Stimulated activated CD4-positive, alpha-beta T cell treated with anti-CD3 and anti-CD28 coated beads, Interleukin-2, amount 100 ng/mL, for 48 hours (primary cell): ENCODE measurements at regions not wholly inside any gene's neighbourhood (a gene's known extent, or its start where the extent isn't known, plus 50 kb on each side); places are given as distances from the start of the nearest gene placed in this dataset.
A peak's percentile ranks its signal among the peaks of the same experiment; 100 is the strongest.

Source experiments
- DNase-seq, 2 donors: peaks; one replicate each; pipeline ENCODE4 v3.0.0-alpha.2; 2020

GRCh38 chrY:21175505-21175904 lies 335.6 kb upstream of the RBMY1B start:
- no peak for DNase-seq

- DNase-seq = no peak
These were observed 333.8 kb upstream of the RBMY1B start for GRCh38 chrY:21177306-21177800.

GRCh38 chrY:21178281-21178680 lies 332.9 kb upstream of the RBMY1B start:
- no peak for DNase-seq

DNA sequence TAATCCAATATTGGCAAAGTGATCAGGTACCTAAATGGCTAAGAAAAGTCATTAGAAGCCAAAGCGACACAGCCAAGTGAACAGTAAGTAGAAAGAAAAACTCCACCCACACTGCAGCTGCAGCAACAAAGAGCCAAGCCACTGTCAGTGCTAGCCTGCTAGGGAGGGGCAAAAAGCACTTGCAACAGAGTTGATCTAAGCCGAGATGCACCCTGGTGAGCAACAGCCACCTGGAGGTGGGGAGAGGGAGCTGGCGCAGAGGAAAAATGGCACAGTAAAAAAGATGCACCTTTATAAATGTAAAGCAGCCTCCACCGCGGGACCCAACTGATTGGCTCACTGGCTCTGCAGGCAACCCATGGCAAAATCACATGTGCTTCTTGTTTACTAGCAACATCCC lies 330.2 kb upstream of the RBMY1B start:
- DNase-seq = peak in 1 of 2 donors; percentile 5

GRCh38 chrY:21184271-21184670 lies 326.9 kb upstream of the RBMY1B start:
- DNase-seq = no peak

DNA sequence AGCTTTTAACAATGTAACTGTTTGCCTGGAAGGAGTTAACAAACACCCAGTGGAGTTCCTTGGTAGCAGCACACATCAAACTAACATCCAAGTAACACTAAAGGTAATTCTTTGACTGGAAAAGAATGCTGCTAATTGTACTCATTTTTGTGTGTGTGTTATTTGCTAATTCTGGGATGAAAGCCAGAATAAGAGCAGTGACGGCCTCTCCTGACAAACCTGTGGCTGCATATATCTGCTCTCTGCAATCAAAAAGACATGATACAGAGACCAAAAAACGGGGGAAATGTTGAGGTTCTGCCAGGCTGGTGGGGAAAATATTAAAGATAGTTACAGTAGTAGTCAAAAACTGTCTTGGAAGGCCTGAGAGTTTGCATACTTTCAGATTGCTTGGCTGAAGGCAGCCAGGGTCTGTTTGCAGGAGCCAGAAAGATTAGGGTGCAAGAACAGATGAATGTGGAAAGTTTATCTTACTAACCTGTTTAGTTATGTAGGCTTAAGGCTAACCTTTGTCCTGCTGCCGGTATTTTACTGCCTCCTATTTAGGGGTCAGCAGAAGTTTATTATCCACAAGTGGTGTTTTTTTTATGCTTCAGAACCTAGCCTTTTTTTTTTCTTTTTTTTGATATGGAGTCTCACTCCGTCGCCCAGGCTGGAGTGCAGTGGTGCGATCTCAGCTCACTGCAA lies 325.6 kb upstream of the RBMY1B start:
- no peak for DNase-seq

DNA sequence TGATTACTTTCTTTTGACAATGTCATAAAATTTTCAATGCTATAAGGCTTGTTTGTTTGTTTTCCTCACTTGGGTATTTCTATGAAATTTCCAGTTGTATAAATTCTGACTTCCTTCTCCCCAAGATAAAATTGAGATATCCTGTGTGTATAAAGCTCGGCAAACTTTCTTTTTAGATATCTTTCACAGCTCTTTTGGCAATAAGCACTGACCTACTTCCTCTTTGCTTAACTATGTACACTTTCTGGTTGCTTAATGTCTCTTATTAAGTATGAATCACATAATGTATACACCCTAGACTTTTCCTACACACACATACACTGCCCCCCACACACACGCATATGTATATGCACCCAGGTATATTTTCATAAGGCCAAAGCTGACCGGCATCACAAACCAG lies 318.4 kb upstream of the RBMY1B start:
- no peak for DNase-seq

- DNase-seq = no peak
These were observed 310.9 kb upstream of the RBMY1B start for GRCh38 chrY:21200246-21200645.

GRCh38 chrY:21227849-21228248 lies 283.3 kb upstream of the RBMY1B start:
- DNase-seq = no peak

- DNase-seq = no peak
These were observed 270.9 kb upstream of the RBMY1B start for GRCh38 chrY:21240221-21240620.

- no peak for DNase-seq
These were observed 270.4 kb upstream of the RBMY1B start for GRCh38 chrY:21240662-21241310.

DNA sequence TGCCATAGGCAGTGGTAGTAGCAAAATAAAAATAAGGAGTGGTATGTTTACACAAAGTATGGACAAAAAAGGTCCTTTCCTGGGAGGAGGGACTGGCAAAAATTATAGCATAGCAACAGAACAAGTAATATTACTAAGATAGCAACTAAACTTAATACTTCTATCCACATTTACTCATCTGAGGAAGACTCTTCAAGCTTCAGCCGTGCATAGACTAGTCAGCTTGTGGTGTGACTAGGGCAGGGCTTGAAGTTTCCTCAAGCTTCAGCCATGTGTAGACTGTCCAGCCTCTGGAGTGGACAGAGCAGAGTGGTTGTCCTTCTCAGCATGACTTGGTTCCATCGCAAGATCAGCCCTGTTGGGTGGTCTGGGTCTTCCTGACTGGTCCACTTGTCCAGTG lies 268.3 kb upstream of the RBMY1B start:
- DNase-seq = no peak

DNA sequence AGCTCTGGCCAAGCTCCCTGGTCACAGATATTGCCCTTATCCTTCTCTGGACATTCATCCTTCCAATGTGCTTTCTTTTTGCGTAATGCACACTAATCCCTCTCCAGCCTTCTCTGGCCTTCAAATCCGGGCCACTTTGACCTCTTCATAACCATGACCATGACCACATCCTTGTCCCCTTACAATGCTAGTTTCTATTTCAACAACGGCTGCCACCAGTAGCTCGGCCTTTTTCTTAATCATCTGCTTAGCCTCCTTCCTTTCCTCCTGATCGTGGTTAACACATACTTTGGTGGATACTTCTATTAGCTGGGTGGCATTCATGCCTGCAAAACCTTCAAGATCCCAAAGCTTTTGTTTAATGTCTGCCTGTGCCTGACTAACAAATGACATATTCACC lies 264.4 kb upstream of the RBMY1B start:
- no peak for DNase-seq

DNA sequence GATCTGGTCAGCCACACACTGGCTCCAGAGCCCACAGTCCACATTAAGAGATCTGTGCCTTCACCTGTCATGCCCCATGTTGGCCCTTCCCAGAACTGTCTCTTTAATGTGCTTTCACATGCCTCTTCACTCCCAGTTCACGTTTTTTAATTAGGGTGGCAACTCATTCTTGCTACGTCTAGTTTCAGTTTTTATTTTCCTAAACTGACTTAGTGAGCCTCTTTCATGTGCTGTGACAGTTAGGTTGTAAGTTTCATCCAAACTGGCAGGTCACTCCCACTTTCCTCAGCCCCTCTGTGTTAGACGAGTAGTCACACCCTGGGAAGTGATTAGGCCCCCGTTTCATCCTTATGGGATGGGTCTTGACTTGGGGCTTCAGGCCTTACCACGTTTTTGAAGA lies 262.5 kb upstream of the RBMY1B start:
- DNase-seq = no peak

DNA sequence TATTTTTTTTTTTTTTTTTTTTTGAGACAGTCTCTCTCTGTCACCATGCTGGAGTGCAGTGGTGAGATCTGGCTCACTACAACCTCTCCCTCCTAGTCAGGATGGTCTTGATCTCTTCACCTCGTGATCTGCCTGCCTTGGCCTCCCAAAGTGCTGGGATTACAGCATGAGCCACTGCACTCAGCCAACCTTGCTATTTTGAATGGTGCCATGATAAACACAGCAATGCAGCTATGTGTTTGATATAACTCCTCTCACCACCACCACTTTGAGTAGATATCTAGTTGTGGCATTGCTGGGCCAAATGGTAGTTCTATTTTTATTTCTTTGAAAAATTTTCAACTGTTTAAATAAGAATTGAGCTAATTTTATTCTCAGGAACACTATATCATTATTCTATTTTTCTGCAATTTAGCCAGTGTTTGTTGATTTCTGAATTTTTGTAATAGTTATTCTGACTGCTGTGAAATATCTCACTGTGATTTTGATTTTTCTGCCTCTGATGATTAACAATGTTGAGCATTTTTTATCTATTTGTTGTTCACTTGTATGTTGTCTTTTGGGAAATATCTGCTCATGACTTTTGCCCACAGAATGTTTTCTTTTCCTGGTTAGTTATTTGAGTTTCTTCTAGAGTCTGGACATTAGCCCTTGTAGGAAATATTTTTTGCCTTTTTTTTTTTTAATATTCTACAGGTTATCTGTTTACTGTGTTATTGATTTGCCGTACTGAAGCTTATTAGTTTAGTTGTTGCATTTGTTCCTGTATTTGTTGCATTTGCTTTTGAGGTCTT lies 257.5 kb upstream of the RBMY1B start:
- DNase-seq = no peak

GRCh38 chrY:21254476-21254875 lies 256.7 kb upstream of the RBMY1B start:
- DNase-seq = no peak

- DNase-seq = no peak
These were observed 254.3 kb upstream of the RBMY1B start for GRCh38 chrY:21256820-21257219.

DNA sequence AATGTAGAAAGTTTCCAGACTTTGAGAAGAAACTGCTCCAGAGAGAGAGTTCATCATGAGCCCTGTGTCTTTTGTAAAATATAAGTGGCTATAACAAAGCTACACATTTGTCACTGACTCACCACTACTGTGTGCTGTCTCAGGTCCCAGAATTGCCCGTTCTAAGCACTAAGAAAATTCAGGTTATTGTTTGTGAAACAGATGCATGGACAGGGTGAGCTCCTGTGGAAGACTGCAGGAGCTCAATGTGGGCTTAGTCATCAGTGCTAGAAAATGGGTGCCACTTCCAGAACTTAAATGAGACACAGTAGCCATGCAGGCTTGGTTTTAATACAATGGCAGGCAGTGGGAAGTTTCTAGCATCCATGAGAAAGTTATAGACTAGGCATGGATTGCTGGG lies 251.4 kb upstream of the RBMY1B start:
- no peak for DNase-seq

- DNase-seq = no peak
These were observed 250.8 kb upstream of the RBMY1B start for GRCh38 chrY:21260325-21260724.

DNA sequence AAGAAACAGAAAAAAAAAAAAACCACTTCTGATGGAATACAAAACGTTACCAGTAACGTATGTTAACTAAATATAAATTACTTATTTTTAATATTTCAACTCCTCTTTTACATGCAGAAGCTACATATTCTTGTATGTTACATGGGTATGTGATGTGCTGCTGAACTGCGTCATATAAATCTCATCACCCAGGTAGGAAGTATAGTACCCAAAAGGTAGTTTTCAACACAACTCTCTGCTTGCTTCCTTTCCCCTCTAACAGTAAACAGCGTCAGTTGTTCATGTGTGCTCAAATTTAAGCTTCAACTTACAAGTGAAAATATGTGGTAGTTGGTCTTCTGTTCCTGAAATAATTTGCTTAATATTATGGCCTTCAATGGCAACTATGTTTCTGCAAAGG lies 250.0 kb upstream of the RBMY1B start:
- DNase-seq = no peak

GRCh38 chrY:21266751-21267150 lies 244.4 kb upstream of the RBMY1B start:
- no peak for DNase-seq

DNA sequence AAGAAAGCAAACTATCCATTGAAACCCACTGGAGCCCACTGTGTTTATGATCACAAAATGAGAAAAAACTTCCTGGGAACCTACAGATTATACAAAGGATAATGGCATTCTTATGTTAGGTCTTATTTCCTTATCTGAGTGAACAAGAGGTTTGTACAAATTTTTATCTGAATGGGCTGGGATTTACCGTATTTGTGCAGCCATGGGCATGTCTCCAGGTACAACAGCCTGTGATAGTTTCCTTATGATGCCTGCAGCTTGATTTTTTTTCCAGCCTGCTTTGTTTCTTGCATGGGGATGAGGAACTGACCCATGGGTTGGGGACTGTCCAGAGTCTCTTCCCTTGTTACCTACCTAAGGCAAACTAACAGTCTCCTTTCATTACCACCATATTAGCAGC lies 244.0 kb upstream of the RBMY1B start:
- no peak for DNase-seq

DNA sequence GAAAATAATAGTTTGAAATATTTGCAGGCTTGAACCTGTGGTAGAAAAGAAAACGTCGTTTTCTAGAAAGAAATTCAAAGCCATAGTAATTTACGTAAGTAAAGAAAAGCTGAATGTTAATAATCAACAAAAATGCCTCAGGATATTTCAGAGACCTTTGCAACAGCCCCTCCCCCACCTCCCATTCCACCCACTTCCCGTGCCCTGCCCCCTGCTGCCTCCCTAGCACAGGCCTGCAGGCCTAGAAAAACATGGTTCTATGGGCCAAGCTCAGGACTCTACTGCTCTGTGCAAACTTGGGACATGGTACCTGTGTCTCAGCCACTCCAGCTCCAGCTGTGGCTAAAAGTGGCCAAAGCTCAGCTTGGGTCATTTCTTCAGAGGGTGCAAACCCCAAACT lies 223.4 kb upstream of the RBMY1B start:
- no peak for DNase-seq

- DNase-seq = no peak
These were observed 222.2 kb upstream of the RBMY1B start for GRCh38 chrY:21288908-21289307.
